Right lobe of liver (tissue), 6 donors: ENCODE measurements at regions not wholly inside any gene's neighbourhood (a gene's known extent, or its start where the extent isn't known, plus 50 kb on each side); places are given as distances from the start of the nearest gene placed in this dataset.

Source experiments
- ATAC-seq, 4 donors: fragments of 200-7000 bp; cut with Tn5 transposase; one replicate each; pipeline ENCODE4 v1.9.1; 2020; ENCODE audit warnings: mild to moderate bottlenecking in 4 of 4, moderate library complexity in 4 of 4
- DNase-seq, 3 donors: peaks; one replicate each; pipeline ENCODE4 v3.0.0-alpha.2; 2020
- H3K27ac ChIP-seq, 3 donors: fragments of 200-600 bp; one replicate each; pipeline ENCODE4 v1.8.0; 2022
- H3K27me3 ChIP-seq, 2 donors: fragments of 200-600 bp; one replicate each; pipeline ENCODE4 v1.8.0; 2022
- H3K36me3 ChIP-seq, 4 donors: fragments of 200-600 bp; sonication (generic) in 1 of 4; one replicate each; pipeline versions ENCODE4 v1.5.1 to v1.8.0; 2017 to 2022; ENCODE audit warnings: control low read depth in 1 of 4
- H3K4me1 ChIP-seq, 4 donors: fragments of 200-600 bp; sonication (generic) in 1 of 4; one replicate each; pipeline versions ENCODE4 v1.5.1 to v1.8.0; 2017 to 2022; ENCODE audit warnings: control low read depth in 1 of 4
- H3K4me3 ChIP-seq, 3 donors: fragments of 200-600 bp; one replicate each; pipeline ENCODE4 v1.8.0; 2022
- H3K9me3 ChIP-seq, 4 donors: fragments of 200-600 bp; sonication (generic) in 1 of 4; one replicate each; pipeline versions ENCODE4 v1.5.1 to v1.8.0; 2017 to 2022; ENCODE audit warnings: control low read depth in 1 of 4
- CTCF ChIP-seq, 4 donors: fragments of 200-600 bp in 3 of 4; fragments of 450-650 bp in 1 of 4; IDR thresholded peaks; one replicate each; pipeline versions ENCODE4 v1.5.1 to v1.8.0; 2016 to 2022; ENCODE audit warnings: antibody characterized with exemption in 4 of 4, mild to moderate bottlenecking in 2 of 4
- POLR2A ChIP-seq: fragments of 450-650 bp; IDR thresholded peaks from one replicate; pipeline ENCODE4 v1.6.1; 2017; ENCODE audit warnings: antibody characterized with exemption, mild to moderate bottlenecking
- WGBS: methylation state at CpG from one replicate; pipeline ENCODE4 v1.1.6; 2018; ENCODE audit warnings: low coverage, low lambda C conversion rate; ENCODE audit not compliant: insufficient coverage; ENCODE audit errors: missing lambda C conversion rate; 5-methylcytosine and 5-hydroxymethylcytosine counted together
- intact Hi-C, 2 donors: fragments of 100-400 bp; cut with DNase I; formaldehyde crosslinking; loops; one replicate each; pipeline versions ENCODE4 v1.11.2 to v1.14.1; 2022
- donor health status: DM: no; HTN: yes; CAD: no.
- donor health status: DM: no; HTN: no; CAD: no.
- donor health status: DM: no; HTN: no; CAD: no.
- donor health status: DM: no; HTN: yes; CAD: no.
- donor health status: DM: no; HTN: yes; CAD: no.

GRCh38 chr2:146821836-146822316 lies 1023.0 kb upstream of the ACVR2A start:
- TF ChIP-seq CTCF (IDR thresholded peaks at IDR 0.05) (no peak), POLR2A (no peak)
- intact Hi-C loops = no loop called here

GRCh38 chr2:146820672-146821071 lies 1024.2 kb upstream of the ACVR2A start:
- intact Hi-C loops = no loop called here
- Histone ChIP-seq H3K27me3 (no peaks in the 10 kb centered on the region), H3K27ac (no peak overlapping the region), H3K36me3 (no peaks in the 10 kb centered on the region), H3K4me1 (no peaks in the 10 kb centered on the region), H3K4me3 (no peak overlapping the region), H3K9me3 (no peaks in the 10 kb centered on the region)
- ATAC-seq (no peak), DNase-seq (no peak)
- 49% methylated on average over 3 of the region's 3 CpGs for WGBS
- TF ChIP-seq CTCF (IDR thresholded peaks at IDR 0.05) = no peak

More at GRCh38 chr2:146821836-146822316, 1023.0 kb upstream of the ACVR2A start:
- ATAC-seq (no peak), DNase-seq (no peak)
- no peak overlapping the region for H3K4me3 ChIP-seq
- 43% methylated on average over 2 of the region's 2 CpGs for WGBS
- H3K4me1 ChIP-seq = no peaks in the 10 kb centered on the region
- no peak overlapping the region for H3K27ac ChIP-seq
- H3K36me3 ChIP-seq = no peaks in the 10 kb centered on the region
- no peaks in the 10 kb centered on the region for H3K9me3 ChIP-seq
- H3K27me3 ChIP-seq = no peaks in the 10 kb centered on the region

- Histone ChIP-seq H3K27ac (no peak overlapping the region), H3K27me3 (no peaks in the 10 kb centered on the region), H3K9me3 (no peaks in the 10 kb centered on the region), H3K36me3 (no peaks in the 10 kb centered on the region), H3K4me3 (no peak overlapping the region), H3K4me1 (no peaks in the 10 kb centered on the region)
- ATAC-seq (no peak), DNase-seq (no peak)
- intact Hi-C loops = no loop called here
- no peak for TF ChIP-seq CTCF (IDR thresholded peaks at IDR 0.05)
- no peak for TF ChIP-seq POLR2A
- WGBS = 33% methylated on average over 1 of the region's 1 CpG
These were observed 1026.7 kb upstream of the ACVR2A start for GRCh38 chr2:146818122-146818521.

GRCh38 chr2:146817613-146818012 lies 1027.2 kb upstream of the ACVR2A start:
- WGBS = 61% methylated on average over 1 of the region's 1 CpG
- ATAC-seq (no peak), DNase-seq (no peak)
- Histone ChIP-seq H3K4me3 (no peak overlapping the region), H3K9me3 (no peaks in the 10 kb centered on the region), H3K27me3 (no peaks in the 10 kb centered on the region), H3K4me1 (no peaks in the 10 kb centered on the region), H3K27ac (no peak overlapping the region), H3K36me3 (no peaks in the 10 kb centered on the region)
- intact Hi-C loops = no loop called here
- TF ChIP-seq CTCF (IDR thresholded peaks at IDR 0.05) (no peak), POLR2A (no peak)

- DNase-seq (no peak), ATAC-seq (no peak)
- Histone ChIP-seq H3K36me3 (no peaks in the 10 kb centered on the region), H3K27ac (no peak overlapping the region), H3K4me1 (no peaks in the 10 kb centered on the region), H3K27me3 (no peaks in the 10 kb centered on the region), H3K4me3 (no peak overlapping the region), H3K9me3 (no peaks in the 10 kb centered on the region)
- 86% methylated on average over 1 of the region's 1 CpG for WGBS
- intact Hi-C loops = no loop called here
- TF ChIP-seq POLR2A = no peak
- TF ChIP-seq CTCF (IDR thresholded peaks at IDR 0.05) = no peak
These were observed 1029.9 kb upstream of the ACVR2A start for GRCh38 chr2:146814971-146815370.
